ENCODE measurements at regions not wholly inside any gene's neighbourhood (a gene's known extent, or its start where the extent isn't known, plus 50 kb on each side); places are given as distances from the start of the nearest gene placed in this dataset.

DNA sequence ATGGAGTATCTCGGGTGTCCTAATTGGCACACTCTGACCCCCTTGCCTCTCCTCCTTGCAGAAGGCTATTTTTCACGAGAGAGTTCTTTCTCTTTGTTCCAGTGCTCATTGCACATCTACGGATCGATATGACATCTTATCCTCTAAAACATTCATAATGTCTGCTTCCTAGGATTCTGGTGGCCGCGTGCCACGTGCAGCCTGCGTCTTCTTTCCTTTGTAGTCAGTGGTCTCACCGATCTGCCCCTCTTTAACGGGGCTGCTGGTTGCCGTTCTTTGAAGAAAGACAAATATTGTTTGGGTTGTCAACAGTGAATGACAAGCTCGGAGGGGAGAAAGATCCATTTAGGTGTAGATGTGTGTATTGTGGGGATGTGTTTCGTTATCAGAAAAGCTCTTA, 252.4 kb upstream of the WWC1 start:
- Histone ChIP-seq H3K4me3 (replicated peaks in 1 of 3; ENCODE audit: insufficient read depth in 1 of 3, low read depth in 2 of 3, low read length in 3 of 3) (no peak overlapping the region), H3K9me3 (ENCODE audit: low read length) (no peaks in the 10 kb centered on the region), H3K9ac (ENCODE audit: insufficient read depth, low read depth, low read length) (no peak overlapping the region), H3K4me1 (ENCODE audit: insufficient read depth, low read length) (no peaks in the 10 kb centered on the region), H2AFZ (ENCODE audit: low read length) (no peak overlapping the region), H3K36me3 (replicated peaks in 1 of 2; ENCODE audit: control insufficient read depth in 1 of 2, insufficient read depth in 2 of 2, low read length in 2 of 2) (no peaks in the 10 kb centered on the region), H3K27ac (ENCODE audit: extremely low read length, insufficient read depth, low read length) (no peak overlapping the region), H3K79me2 (ENCODE audit: insufficient read depth, low read length) (no peaks in the 10 kb centered on the region), H3K4me2 (ENCODE audit: low read depth, low read length) (no peak overlapping the region), H3K27me3 (ENCODE audit: control insufficient read depth in 1 of 2, insufficient read depth in 2 of 2, low read length in 2 of 2) (peaks cover 0 to 19% of the 10 kb centered on the region in 2 experiments; a peak in 3 of 5 replicates), H4K20me1 (ENCODE audit: insufficient read depth, low read length) (no peaks in the 10 kb centered on the region)
- 17% methylated on average over 13 of the region's 13 CpGs for WGBS (ENCODE audit: low lambda C conversion rate)
- ChIA-PET POLR2A (no interaction called here), CTCF (ENCODE audit: low intra/inter-chr PET ratio, low total read pairs) (no interaction called here)
- ATAC-seq, result no peak
- intact Hi-C loops (cut with micrococcal nuclease; ENCODE audit: unreplicated experiment), result no loop called here
- TF ChIP-seq ZNF563 (CRISPR knock-in tag; IDR thresholded peaks at IDR 0.05) (no peak), ZNF776 (CRISPR knock-in tag; IDR thresholded peaks at IDR 0.05) (no peak), SMYD3 (CRISPR knock-in tag; IDR thresholded peaks at IDR 0.05) (no peak), RBM39 (IDR thresholded peaks at IDR 0.05; ENCODE audit: low read depth, low read length, poor library complexity, severe bottlenecking) (no peak), ZNF567 (CRISPR knock-in tag; IDR thresholded peaks at IDR 0.05; ENCODE audit: borderline replicate concordance) (no peak), MTF2 (CRISPR knock-in tag; IDR thresholded peaks at IDR 0.05; ENCODE audit: borderline replicate concordance) (no peak), ZNF83 (CRISPR knock-in tag; IDR thresholded peaks at IDR 0.05; ENCODE audit: borderline replicate concordance) (no peak), ZNF274 (CRISPR knock-in tag; IDR thresholded peaks at IDR 0.05) (no peak), ZNF773 (CRISPR knock-in tag; IDR thresholded peaks at IDR 0.05; ENCODE audit: borderline replicate concordance) (no peak), PHB2 (IDR thresholded peaks at IDR 0.05; ENCODE audit: partially characterized antibody) (no peak), ZMAT5 (CRISPR knock-in tag; IDR thresholded peaks at IDR 0.05; ENCODE audit: borderline replicate concordance, low read depth) (no peak)
- TF ChIP-seq, protein P1, sequence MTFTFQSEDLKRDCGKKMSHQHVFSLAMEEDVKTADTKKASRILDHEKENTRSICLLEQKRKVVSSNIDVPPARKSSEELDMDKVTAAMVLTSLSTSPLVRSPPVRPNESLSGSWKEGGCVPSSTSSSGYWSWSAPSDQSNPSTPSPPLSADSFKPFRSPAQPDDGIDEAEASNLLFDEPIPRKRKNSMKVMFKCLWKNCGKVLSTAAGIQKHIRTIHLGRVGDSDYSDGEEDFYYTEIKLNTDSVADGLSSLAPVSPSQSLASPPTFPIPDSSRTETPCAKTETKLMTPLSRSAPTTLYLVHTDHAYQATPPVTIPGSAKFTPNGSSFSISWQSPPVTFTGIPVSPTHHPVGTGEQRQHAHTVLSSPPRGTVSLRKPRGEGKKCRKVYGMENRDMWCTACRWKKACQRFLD (CRISPR knock-in tag; IDR thresholded peaks at IDR 0.05; ENCODE audit: borderline replicate concordance), result no peak
- TF ChIP-seq, protein P2, sequence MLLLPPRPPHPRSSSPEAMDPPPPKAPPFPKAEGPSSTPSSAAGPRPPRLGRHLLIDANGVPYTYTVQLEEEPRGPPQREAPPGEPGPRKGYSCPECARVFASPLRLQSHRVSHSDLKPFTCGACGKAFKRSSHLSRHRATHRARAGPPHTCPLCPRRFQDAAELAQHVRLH (CRISPR knock-in tag; IDR thresholded peaks at IDR 0.05; ENCODE audit: borderline replicate concordance, low read depth), result no peak
- no TSS peak for BruUV-seq (replicated peaks)
- no peak for FAIRE-seq
- in situ Hi-C loops (cut with HindIII; ENCODE audit: extremely low pct_ligation_motif_present, low pct_unique_long_range_greater_than_20kb), result no loop called here
- no peak for DNase-seq (ENCODE audit: low spot score)
